ENCODE measurements at regions not wholly inside any gene's neighbourhood (a gene's known extent, or its start where the extent isn't known, plus 50 kb on each side); places are given as distances from the start of the nearest gene placed in this dataset.

- no peak for DNase-seq (ENCODE audit: low read depth)
- no peak overlapping the region for H3K4me3 ChIP-seq (ENCODE audit: low read depth, low read length)
- no peak for TF ChIP-seq CTCF (conservative IDR thresholded peaks at IDR 0.05; ENCODE audit: low read depth, low read length)
Measured at GRCh38 chr17:34090593-34090992, 164.5 kb upstream of the CCL2 start.

GRCh38 chr17:34091975-34092374 lies 163.1 kb upstream of the CCL2 start:
- TF ChIP-seq CTCF (conservative IDR thresholded peaks at IDR 0.05; ENCODE audit: low read depth, low read length) = no peak
- DNase-seq (ENCODE audit: low read depth) = no peak
- no peak overlapping the region for H3K4me3 ChIP-seq (ENCODE audit: low read depth, low read length)

- no peak for TF ChIP-seq CTCF (conservative IDR thresholded peaks at IDR 0.05; ENCODE audit: low read depth, low read length)
- DNase-seq (ENCODE audit: low read depth) = no peak
- no peak overlapping the region for H3K4me3 ChIP-seq (ENCODE audit: low read depth, low read length)
Measured at GRCh38 chr17:34095106-34095505, 160.0 kb upstream of the CCL2 start.

- no peak for TF ChIP-seq CTCF (conservative IDR thresholded peaks at IDR 0.05; ENCODE audit: low read depth, low read length)
- no peak for DNase-seq (ENCODE audit: low read depth)
- no peak overlapping the region for H3K4me3 ChIP-seq (ENCODE audit: low read depth, low read length)
Measured at GRCh38 chr17:34098699-34099098, 156.4 kb upstream of the CCL2 start.

- DNase-seq (ENCODE audit: low read depth) = no peak
- TF ChIP-seq CTCF (conservative IDR thresholded peaks at IDR 0.05; ENCODE audit: low read depth, low read length) = no peak
- no peak overlapping the region for H3K4me3 ChIP-seq (ENCODE audit: low read depth, low read length)
Measured at GRCh38 chr17:34099859-34100515, 155.1 kb upstream of the CCL2 start.

GRCh38 chr17:34107019-34107418 lies 148.1 kb upstream of the CCL2 start:
- no peak for DNase-seq (ENCODE audit: low read depth)
- H3K4me3 ChIP-seq (ENCODE audit: low read depth, low read length) = no peak overlapping the region
- no peak for TF ChIP-seq CTCF (conservative IDR thresholded peaks at IDR 0.05; ENCODE audit: low read depth, low read length)

- DNase-seq (ENCODE audit: low read depth) = no peak
- H3K4me3 ChIP-seq (ENCODE audit: low read depth, low read length) = no peak overlapping the region
- no peak for TF ChIP-seq CTCF (conservative IDR thresholded peaks at IDR 0.05; ENCODE audit: low read depth, low read length)
Measured at GRCh38 chr17:34110315-34110714, 144.8 kb upstream of the CCL2 start.
